Endothelial cell (in vitro differentiated cells): ENCODE measurements at regions not wholly inside any gene's neighbourhood (a gene's known extent, or its start where the extent isn't known, plus 50 kb on each side); places are given as distances from the start of the nearest gene placed in this dataset.
A peak's percentile ranks its signal among the peaks of the same experiment; 100 is the strongest.

Experiments
- DNase-seq: peaks from one replicate; pipeline ENCODE4 v3.0.0; 2021; ENCODE audit warnings: low spot score
- H3K27ac Mint-ChIP-seq: one replicate; pipeline ENCODE4 v1.8.0; 2021; ENCODE audit warnings: mixed read lengths, inconsistent platforms; ENCODE audit not compliant: unreplicated experiment
- H3K27me3 Mint-ChIP-seq: one replicate; pipeline ENCODE4 v1.8.0; 2021; ENCODE audit warnings: mild to moderate bottlenecking, moderate library complexity, mixed read lengths, inconsistent platforms; ENCODE audit not compliant: unreplicated experiment
- H3K36me3 Mint-ChIP-seq: one replicate; pipeline ENCODE4 v1.8.0; 2021; ENCODE audit warnings: mild to moderate bottlenecking, low read depth, mixed read lengths, inconsistent platforms; ENCODE audit not compliant: unreplicated experiment
- H3K4me1 Mint-ChIP-seq: one replicate; pipeline ENCODE4 v1.8.0; 2021; ENCODE audit warnings: mild to moderate bottlenecking, mixed read lengths, inconsistent platforms; ENCODE audit not compliant: unreplicated experiment
- H3K4me3 Mint-ChIP-seq: one replicate; pipeline ENCODE4 v1.8.0; 2021; ENCODE audit warnings: mild to moderate bottlenecking, mixed read lengths, inconsistent platforms; ENCODE audit not compliant: unreplicated experiment
- H3K9me3 Mint-ChIP-seq: one replicate; pipeline ENCODE4 v1.8.0; 2021; ENCODE audit warnings: mixed read lengths, inconsistent platforms; ENCODE audit not compliant: unreplicated experiment
- TF ChIP-seq, protein P1 (sequence below): fragments of 200-600 bp; sonication (generic); IDR thresholded peaks from one replicate; pipeline ENCODE4 v1.5.0; 2021; ENCODE audit warnings: antibody characterized with exemption; ENCODE audit not compliant: unreplicated experiment

- Mint-ChIP-seq H3K4me3 (no peak overlapping the region), H3K27ac (no peak overlapping the region), H3K4me1 (no peaks in the 10 kb centered on the region), H3K27me3 (peaks cover 6% of the 10 kb centered on the region), H3K36me3 (peaks cover 16% of the 10 kb centered on the region), H3K9me3 (no peaks in the 10 kb centered on the region)
- no peak for DNase-seq
- TF ChIP-seq, protein P1, sequence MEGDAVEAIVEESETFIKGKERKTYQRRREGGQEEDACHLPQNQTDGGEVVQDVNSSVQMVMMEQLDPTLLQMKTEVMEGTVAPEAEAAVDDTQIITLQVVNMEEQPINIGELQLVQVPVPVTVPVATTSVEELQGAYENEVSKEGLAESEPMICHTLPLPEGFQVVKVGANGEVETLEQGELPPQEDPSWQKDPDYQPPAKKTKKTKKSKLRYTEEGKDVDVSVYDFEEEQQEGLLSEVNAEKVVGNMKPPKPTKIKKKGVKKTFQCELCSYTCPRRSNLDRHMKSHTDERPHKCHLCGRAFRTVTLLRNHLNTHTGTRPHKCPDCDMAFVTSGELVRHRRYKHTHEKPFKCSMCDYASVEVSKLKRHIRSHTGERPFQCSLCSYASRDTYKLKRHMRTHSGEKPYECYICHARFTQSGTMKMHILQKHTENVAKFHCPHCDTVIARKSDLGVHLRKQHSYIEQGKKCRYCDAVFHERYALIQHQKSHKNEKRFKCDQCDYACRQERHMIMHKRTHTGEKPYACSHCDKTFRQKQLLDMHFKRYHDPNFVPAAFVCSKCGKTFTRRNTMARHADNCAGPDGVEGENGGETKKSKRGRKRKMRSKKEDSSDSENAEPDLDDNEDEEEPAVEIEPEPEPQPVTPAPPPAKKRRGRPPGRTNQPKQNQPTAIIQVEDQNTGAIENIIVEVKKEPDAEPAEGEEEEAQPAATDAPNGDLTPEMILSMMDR, result no peak
Measured at GRCh38 chr12:94812345-94812744, 162.0 kb upstream of the TMCC3 start.

- no peak overlapping the region for H3K4me3 Mint-ChIP-seq
- peaks cover 4% of the 10 kb centered on the region for H3K27me3 Mint-ChIP-seq
- DNase-seq, result no peak
- TF ChIP-seq, protein P1, result no peak
- H3K36me3 Mint-ChIP-seq, result peaks cover 16% of the 10 kb centered on the region
- no peaks in the 10 kb centered on the region for H3K9me3 Mint-ChIP-seq
- H3K4me1 Mint-ChIP-seq, result no peaks in the 10 kb centered on the region
- H3K27ac Mint-ChIP-seq, result no peak overlapping the region
Measured at GRCh38 chr12:94811611-94812010, 161.3 kb upstream of the TMCC3 start.

DNA sequence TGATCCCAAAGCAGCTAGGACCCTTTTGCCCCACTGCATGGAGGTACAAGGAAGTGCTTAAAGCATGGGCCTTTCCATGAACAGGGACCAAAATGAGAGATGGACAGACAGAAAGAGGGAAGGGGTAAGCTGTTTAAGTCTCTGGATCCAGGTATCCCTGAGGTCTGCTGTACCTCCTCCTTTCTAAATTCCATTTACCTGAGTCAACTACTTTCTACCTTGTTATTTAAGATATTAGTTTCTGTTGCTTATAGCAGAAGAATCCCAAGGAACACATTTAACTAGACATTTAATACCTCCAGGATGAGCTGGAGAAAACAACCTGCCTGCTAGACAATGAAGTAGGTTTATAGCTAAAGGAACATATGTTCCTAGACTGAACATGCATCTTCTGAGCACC lies 157.6 kb upstream of the TMCC3 start:
- Mint-ChIP-seq H3K4me1 (peaks cover 10% of the 10 kb centered on the region), H3K36me3 (peaks cover 12% of the 10 kb centered on the region), H3K27me3 (peaks cover 14% of the 10 kb centered on the region), H3K27ac (no peak overlapping the region), H3K9me3 (no peaks in the 10 kb centered on the region), H3K4me3 (no peak overlapping the region)
- TF ChIP-seq, protein P1, result no peak
- no peak for DNase-seq

DNA sequence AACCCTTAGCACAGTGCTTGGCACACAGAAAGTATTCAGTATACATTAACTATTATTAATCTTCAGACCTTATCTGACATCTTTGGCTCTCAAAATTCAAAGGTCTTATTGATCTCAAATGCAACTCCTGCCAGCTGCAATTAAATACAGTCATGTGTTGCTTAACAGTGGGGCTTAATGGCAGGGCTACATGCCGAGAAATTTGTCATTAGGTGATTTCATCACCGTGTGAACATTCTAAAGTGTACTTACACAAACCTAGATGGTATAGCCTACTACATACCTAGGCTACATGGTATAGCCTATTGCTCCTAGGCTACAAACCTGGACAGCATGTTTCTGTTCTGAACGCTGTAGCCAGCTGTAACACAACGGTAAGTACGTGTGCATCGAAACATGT lies 156.3 kb upstream of the TMCC3 start:
- H3K4me3 Mint-ChIP-seq, result no peak overlapping the region
- H3K36me3 Mint-ChIP-seq, result peaks cover 11% of the 10 kb centered on the region
- TF ChIP-seq, protein P1, result no peak
- no peaks in the 10 kb centered on the region for H3K9me3 Mint-ChIP-seq
- peaks cover 14% of the 10 kb centered on the region for H3K27me3 Mint-ChIP-seq
- H3K27ac Mint-ChIP-seq, result peak overlapping the region; percentile 65
- peaks cover 10% of the 10 kb centered on the region for H3K4me1 Mint-ChIP-seq
- DNase-seq, result no peak

- TF ChIP-seq, protein P1, result no peak
- Mint-ChIP-seq H3K4me3 (no peak overlapping the region), H3K36me3 (peaks cover 5% of the 10 kb centered on the region), H3K27me3 (peaks cover 14% of the 10 kb centered on the region), H3K9me3 (no peaks in the 10 kb centered on the region), H3K4me1 (peaks cover 10% of the 10 kb centered on the region), H3K27ac (peak overlapping the region; percentile 92)
- DNase-seq, result no peak
Measured at GRCh38 chr12:94805749-94806529, 155.6 kb upstream of the TMCC3 start.
